Calu3 (cell line): ENCODE measurements at regions not wholly inside any gene's neighbourhood (a gene's known extent, or its start where the extent isn't known, plus 50 kb on each side); places are given as distances from the start of the nearest gene placed in this dataset.

ENCODE experiments used
- BruUV-seq: library from RNA; stranded (reverse); fragments of 400-500 nt; replicated peaks from 2 replicates; lab custom pipeline; 2021; lab: Mats Ljungman, UMichigan
- CTCF ChIA-PET: fragments of 300-600 bp; sonication (Branson Sonifier 250); formaldehyde crosslinking; loops from one replicate; lab custom pipeline; 2022; ENCODE audit warnings: antibody characterized with exemption; lab: Charles Lee
- DNase-seq: peaks from one replicate; pipeline ENCODE4 v3.0.0; 2022
- H3K27ac Mint-ChIP-seq: one replicate; pipeline ENCODE4 v1.8.0; 2022; ENCODE audit warnings: mixed read lengths; ENCODE audit not compliant: unreplicated experiment
- H3K27me3 Mint-ChIP-seq: one replicate; pipeline ENCODE4 v1.8.0; 2022; ENCODE audit warnings: mixed read lengths; ENCODE audit not compliant: unreplicated experiment
- H3K36me3 Mint-ChIP-seq: one replicate; pipeline ENCODE4 v1.8.0; 2022; ENCODE audit warnings: mild to moderate bottlenecking, moderate library complexity, mixed read lengths; ENCODE audit not compliant: insufficient read depth, unreplicated experiment
- H3K4me1 Mint-ChIP-seq: one replicate; pipeline ENCODE4 v1.8.0; 2022; ENCODE audit warnings: mild to moderate bottlenecking, low read depth, mixed read lengths; ENCODE audit not compliant: unreplicated experiment
- H3K4me3 Mint-ChIP-seq: one replicate; pipeline ENCODE4 v1.8.0; 2022; ENCODE audit warnings: mild to moderate bottlenecking, low read depth, moderate library complexity, mixed read lengths; ENCODE audit not compliant: unreplicated experiment
- H3K9me3 Mint-ChIP-seq: one replicate; pipeline ENCODE4 v1.8.0; 2022; ENCODE audit warnings: low read depth, mixed read lengths; ENCODE audit not compliant: unreplicated experiment
- CTCF ChIP-seq: fragments of 200-600 bp; IDR thresholded peaks from one replicate; pipeline ENCODE4 v1.8.0; 2022; ENCODE audit warnings: antibody characterized with exemption; ENCODE audit not compliant: unreplicated experiment
- intact Hi-C: fragments of 100-400 bp; cut with micrococcal nuclease; formaldehyde crosslinking; loops from one replicate; pipeline ENCODE4 v1.10.0; 2022; ENCODE audit not compliant: unreplicated experiment

- Mint-ChIP-seq H3K27me3 (no peaks in the 10 kb centered on the region), H3K36me3 (no peaks in the 10 kb centered on the region), H3K9me3 (peaks cover 8% of the 10 kb centered on the region), H3K4me3 (no peak overlapping the region), H3K27ac (no peak overlapping the region), H3K4me1 (no peaks in the 10 kb centered on the region)
- CTCF ChIA-PET = no interaction called here
- intact Hi-C loops = no loop called here
- no peak for DNase-seq
- no TSS peak for BruUV-seq
- TF ChIP-seq CTCF = no peak
Measured at GRCh38 chr2:78498125-78498524, 527.4 kb upstream of the REG3G start.

GRCh38 chr2:78506301-78506700 lies 519.2 kb upstream of the REG3G start:
- no peaks in the 10 kb centered on the region for H3K36me3 Mint-ChIP-seq
- H3K27ac Mint-ChIP-seq = no peak overlapping the region
- no peak for TF ChIP-seq CTCF
- H3K4me1 Mint-ChIP-seq = no peaks in the 10 kb centered on the region
- no TSS peak for BruUV-seq
- H3K27me3 Mint-ChIP-seq = no peaks in the 10 kb centered on the region
- no peak for DNase-seq
- intact Hi-C loops = no loop called here
- peaks cover 13% of the 10 kb centered on the region for H3K9me3 Mint-ChIP-seq
- CTCF ChIA-PET = no interaction called here
- no peak overlapping the region for H3K4me3 Mint-ChIP-seq

GRCh38 chr2:78521938-78522337 lies 503.6 kb upstream of the REG3G start:
- Mint-ChIP-seq H3K27me3 (no peaks in the 10 kb centered on the region), H3K36me3 (no peaks in the 10 kb centered on the region), H3K9me3 (peaks cover 14% of the 10 kb centered on the region), H3K27ac (no peak overlapping the region), H3K4me3 (no peak overlapping the region), H3K4me1 (no peaks in the 10 kb centered on the region)
- no peak for DNase-seq
- BruUV-seq = no TSS peak
- intact Hi-C loops = no loop called here
- CTCF ChIA-PET = no interaction called here
- no peak for TF ChIP-seq CTCF

- no peak for TF ChIP-seq CTCF
- intact Hi-C loops = no loop called here
- no peak overlapping the region for H3K27ac Mint-ChIP-seq
- peaks cover 3% of the 10 kb centered on the region for H3K9me3 Mint-ChIP-seq
- BruUV-seq = no TSS peak
- H3K4me1 Mint-ChIP-seq = no peaks in the 10 kb centered on the region
- CTCF ChIA-PET = no interaction called here
- no peak for DNase-seq
- H3K27me3 Mint-ChIP-seq = no peaks in the 10 kb centered on the region
- H3K36me3 Mint-ChIP-seq = no peaks in the 10 kb centered on the region
- H3K4me3 Mint-ChIP-seq = no peak overlapping the region
Measured at GRCh38 chr2:78532762-78533379, 492.6 kb upstream of the REG3G start.
